ENCODE measurements at regions not wholly inside any gene's neighbourhood (a gene's known extent, or its start where the extent isn't known, plus 50 kb on each side); places are given as distances from the start of the nearest gene placed in this dataset.

GRCh38 chr16:75942351-75942750 lies 216.1 kb upstream of the CPHXL start:
- no peak overlapping the region for H3K4me3 ChIP-seq (ENCODE audit: low read depth, low read length)
- no peak for DNase-seq (ENCODE audit: low read depth, low spot score)
- H3K27me3 ChIP-seq (ENCODE audit: control insufficient read depth, insufficient read depth, low read length) = no peaks in the 10 kb centered on the region
- POLR2A ChIA-PET = no interaction called here
- no peak overlapping the region for H3K27ac ChIP-seq (ENCODE audit: low read depth, low read length)
- CTCF ChIA-PET = no interaction called here
- TF ChIP-seq CTCF (IDR thresholded peaks at IDR 0.05; ENCODE audit: low read depth, low read length) = no peak
- no peaks in the 10 kb centered on the region for H3K9me3 ChIP-seq (ENCODE audit: control insufficient read depth, insufficient read depth, low read length)

- Histone ChIP-seq H3K4me3 (ENCODE audit: low read depth, low read length) (no peak overlapping the region), H3K27ac (ENCODE audit: low read depth, low read length) (no peak overlapping the region), H3K9me3 (ENCODE audit: control insufficient read depth, insufficient read depth, low read length) (no peaks in the 10 kb centered on the region), H3K27me3 (ENCODE audit: control insufficient read depth, insufficient read depth, low read length) (no peaks in the 10 kb centered on the region)
- DNase-seq (ENCODE audit: low read depth, low spot score) = no peak
- TF ChIP-seq CTCF (IDR thresholded peaks at IDR 0.05; ENCODE audit: low read depth, low read length) = no peak
- POLR2A ChIA-PET = no interaction called here
- CTCF ChIA-PET = no interaction called here
Observed at GRCh38 chr16:75942936-75943335, 216.6 kb upstream of the CPHXL start.

- ChIA-PET POLR2A (no interaction called here), CTCF (no interaction called here)
- no peak overlapping the region for H3K27ac ChIP-seq (ENCODE audit: low read depth, low read length)
- no peaks in the 10 kb centered on the region for H3K9me3 ChIP-seq (ENCODE audit: control insufficient read depth, insufficient read depth, low read length)
- no peak for TF ChIP-seq CTCF (IDR thresholded peaks at IDR 0.05; ENCODE audit: low read depth, low read length)
- no peak for DNase-seq (ENCODE audit: low read depth, low spot score)
- H3K4me3 ChIP-seq (ENCODE audit: low read depth, low read length) = no peak overlapping the region
- H3K27me3 ChIP-seq (ENCODE audit: control insufficient read depth, insufficient read depth, low read length) = no peaks in the 10 kb centered on the region
Observed at GRCh38 chr16:75943705-75944514, 217.6 kb upstream of the CPHXL start.

GRCh38 chr16:75945916-75946457 lies 219.7 kb upstream of the CPHXL start:
- ChIA-PET CTCF (no interaction called here), POLR2A (no interaction called here)
- Histone ChIP-seq H3K4me3 (ENCODE audit: low read depth, low read length) (no peak overlapping the region), H3K27me3 (ENCODE audit: control insufficient read depth, insufficient read depth, low read length) (no peaks in the 10 kb centered on the region), H3K27ac (ENCODE audit: low read depth, low read length) (no peak overlapping the region), H3K9me3 (ENCODE audit: control insufficient read depth, insufficient read depth, low read length) (no peaks in the 10 kb centered on the region)
- TF ChIP-seq CTCF (IDR thresholded peaks at IDR 0.05; ENCODE audit: low read depth, low read length) = no peak
- no peak for DNase-seq (ENCODE audit: low read depth, low spot score)

GRCh38 chr16:75947626-75948239 lies 221.4 kb upstream of the CPHXL start:
- Histone ChIP-seq H3K9me3 (ENCODE audit: control insufficient read depth, insufficient read depth, low read length) (no peaks in the 10 kb centered on the region), H3K27ac (ENCODE audit: low read depth, low read length) (no peak overlapping the region), H3K4me3 (ENCODE audit: low read depth, low read length) (no peak overlapping the region), H3K27me3 (ENCODE audit: control insufficient read depth, insufficient read depth, low read length) (no peaks in the 10 kb centered on the region)
- CTCF ChIA-PET = no interaction called here
- no peak for TF ChIP-seq CTCF (IDR thresholded peaks at IDR 0.05; ENCODE audit: low read depth, low read length)
- POLR2A ChIA-PET = no interaction called here
- no peak for DNase-seq (ENCODE audit: low read depth, low spot score)

Data from AG04450 (cell line).